ENCODE measurements at regions not wholly inside any gene's neighbourhood (a gene's known extent, or its start where the extent isn't known, plus 50 kb on each side); places are given as distances from the start of the nearest gene placed in this dataset.

GRCh38 chr2:20534913-20535801 lies 88.3 kb downstream of the RHOB start:
- H3K27ac Mint-ChIP-seq = no peak overlapping the region

GRCh38 chr2:20536619-20537422 lies 89.9 kb downstream of the RHOB start:
- Histone ChIP-seq H3F3A (ENCODE audit: low read depth) (peaks cover 8% of the 10 kb centered on the region), H3K79me2 (ENCODE audit: low read depth) (no peaks in the 10 kb centered on the region), H3K9ac (no peak overlapping the region), H3K4me2 (peak overlapping the region; percentile 25), H4K20me1 (ENCODE audit: low read depth) (no peaks in the 10 kb centered on the region), H2AFZ (replicated peaks) (no peak overlapping the region), H3K4me1 (peaks cover 25% of the 10 kb centered on the region), H3K4me3 (no peak overlapping the region), H3K27ac (no peak overlapping the region), H3K36me3 (no peaks in the 10 kb centered on the region), H3K27me3 (no peaks in the 10 kb centered on the region), H3K9me3 (ENCODE audit: low read depth) (no peaks in the 10 kb centered on the region)
- H3K27ac Mint-ChIP-seq = peak overlapping the region; percentile 91
- no peak for TF ChIP-seq EZH2 (IDR thresholded peaks at IDR 0.05)
- peaks cover 28% of the 10 kb centered on the region for H3K27me3 Mint-ChIP-seq (ENCODE audit: insufficient read depth, low read depth)
- peak overlapping the region; percentile 38 for H3K4me3 Mint-ChIP-seq
- DNase-seq (ENCODE audit: low spot score) = no peak
- peaks cover 2% of the 10 kb centered on the region for H3K9me3 Mint-ChIP-seq
- peaks cover 69% of the 10 kb centered on the region for H3K4me1 Mint-ChIP-seq
- H3K36me3 Mint-ChIP-seq = no peaks in the 10 kb centered on the region

More at GRCh38 chr2:20534913-20535801, 88.3 kb downstream of the RHOB start:
- Mint-ChIP-seq H3K36me3 (no peaks in the 10 kb centered on the region), H3K9me3 (no peaks in the 10 kb centered on the region), H3K4me3 (no peak overlapping the region), H3K4me1 (peaks cover 74% of the 10 kb centered on the region), H3K27me3 (ENCODE audit: insufficient read depth, low read depth) (peaks cover 27% of the 10 kb centered on the region)
- no peak overlapping the region for H3K27ac ChIP-seq
- H3K9me3 ChIP-seq (ENCODE audit: low read depth) = no peaks in the 10 kb centered on the region
- H3K79me2 ChIP-seq (ENCODE audit: low read depth) = no peaks in the 10 kb centered on the region
- peaks cover 8% of the 10 kb centered on the region for H3F3A ChIP-seq (ENCODE audit: low read depth)
- H3K27me3 ChIP-seq = no peaks in the 10 kb centered on the region
- H3K9ac ChIP-seq = no peak overlapping the region
- H2AFZ ChIP-seq (replicated peaks) = no peak overlapping the region
- TF ChIP-seq CTCF (IDR thresholded peaks at IDR 0.05) (no peak), EZH2 (IDR thresholded peaks at IDR 0.05) (no peak), EZH2phosphoT487 (IDR thresholded peaks at IDR 0.05) (no peak)
- H3K36me3 ChIP-seq = no peaks in the 10 kb centered on the region
- H3K4me1 ChIP-seq = peaks cover 31% of the 10 kb centered on the region
- DNase-seq (ENCODE audit: low spot score) = no peak
- H4K20me1 ChIP-seq (ENCODE audit: low read depth) = no peaks in the 10 kb centered on the region
- H3K4me3 ChIP-seq = no peak overlapping the region
- H3K4me2 ChIP-seq = no peak overlapping the region

GRCh38 chr2:20537423-20538307 lies 90.8 kb downstream of the RHOB start:
- no peak overlapping the region for H3K4me3 Mint-ChIP-seq
- peaks cover 33% of the 10 kb centered on the region for H3K27me3 Mint-ChIP-seq (ENCODE audit: insufficient read depth, low read depth)
- Histone ChIP-seq H3K36me3 (no peaks in the 10 kb centered on the region), H3F3A (ENCODE audit: low read depth) (peaks cover 8% of the 10 kb centered on the region), H3K27ac (no peak overlapping the region), H3K9ac (no peak overlapping the region), H2AFZ (replicated peaks) (no peak overlapping the region), H3K4me2 (peak overlapping the region; percentile 25), H3K4me1 (peaks cover 25% of the 10 kb centered on the region), H3K79me2 (ENCODE audit: low read depth) (no peaks in the 10 kb centered on the region), H3K9me3 (ENCODE audit: low read depth) (no peaks in the 10 kb centered on the region), H3K4me3 (no peak overlapping the region), H4K20me1 (ENCODE audit: low read depth) (no peaks in the 10 kb centered on the region), H3K27me3 (no peaks in the 10 kb centered on the region)
- H3K9me3 Mint-ChIP-seq = peaks cover 2% of the 10 kb centered on the region
- TF ChIP-seq EZH2phosphoT487 (IDR thresholded peaks at IDR 0.05) (no peak), EZH2 (IDR thresholded peaks at IDR 0.05) (no peak), CTCF (IDR thresholded peaks at IDR 0.05) (no peak)
- H3K4me1 Mint-ChIP-seq = peaks cover 62% of the 10 kb centered on the region
- H3K36me3 Mint-ChIP-seq = no peaks in the 10 kb centered on the region
- DNase-seq (ENCODE audit: low spot score) = no peak
- H3K27ac Mint-ChIP-seq = peak overlapping the region; percentile 91

All from neural progenitor cell (in vitro differentiated cells).